ENCODE measurements at regions not wholly inside any gene's neighbourhood (a gene's known extent, or its start where the extent isn't known, plus 50 kb on each side); places are given as distances from the start of the nearest gene placed in this dataset.

DNA sequence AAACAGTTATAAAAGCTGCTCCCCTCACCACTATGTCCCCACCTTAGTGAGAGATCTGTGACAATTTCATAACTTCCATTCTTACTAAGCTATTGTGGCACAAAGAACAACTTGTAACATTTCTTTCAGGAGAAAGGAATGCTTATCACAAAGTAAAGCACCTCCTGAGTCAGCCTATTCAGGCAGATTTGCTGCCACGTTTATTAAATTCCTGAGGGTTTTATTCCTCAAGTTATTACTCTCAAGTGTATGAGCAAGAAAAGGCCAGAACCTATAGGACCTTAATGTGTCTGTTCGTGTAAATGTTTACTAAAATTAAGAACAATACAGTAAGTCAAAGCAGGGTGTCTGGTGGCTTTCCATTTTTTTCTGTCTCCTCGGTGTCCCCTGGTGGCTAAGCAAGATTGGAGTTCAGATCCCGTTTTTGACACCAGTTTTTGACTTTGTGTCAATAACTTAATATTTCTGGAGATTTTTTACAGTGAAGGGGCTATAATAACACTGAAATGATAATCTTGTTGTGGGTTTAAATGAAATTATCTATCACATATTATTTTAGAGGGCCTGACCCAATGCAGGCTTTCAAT is 1539.6 kb downstream of the BRINP3 start:
- whole genome bisulfite sequencing, 2 donors = 21 to 22% methylated on average over 4 of the region's 4 CpGs
- Histone ChIP-seq H3K4me1 (no peaks in the 10 kb centered on the region), H3K9me3 (no peaks in the 10 kb centered on the region), H3K27me3 (no peaks in the 10 kb centered on the region), H3K36me3 (replicated peaks in 1 of 2; ENCODE audit: insufficient read depth in 1 of 2, low read depth in 2 of 2) (no peaks in the 10 kb centered on the region), H3K4me3 (no peak overlapping the region), H3K27ac (no peak overlapping the region)
- intact Hi-C loops (cut with DNase I) = no loop called here
- TF ChIP-seq POLR2A (IDR thresholded peaks at IDR 0.05) (no peak), CTCF (IDR thresholded peaks at IDR 0.05) (no peak)
- ATAC-seq = no peak
- no peak for DNase-seq

GRCh38 chr1:188941986-188942385 is 1535.7 kb downstream of the BRINP3 start:
- H3K4me1 ChIP-seq = no peaks in the 10 kb centered on the region
- intact Hi-C loops (cut with DNase I) = no loop called here
- DNase-seq = no peak
- no peak for TF ChIP-seq CTCF (IDR thresholded peaks at IDR 0.05)
- TF ChIP-seq POLR2A (IDR thresholded peaks at IDR 0.05) = no peak
- no peaks in the 10 kb centered on the region for H3K27me3 ChIP-seq
- no peaks in the 10 kb centered on the region for H3K36me3 ChIP-seq (replicated peaks in 1 of 2; ENCODE audit: insufficient read depth in 1 of 2, low read depth in 2 of 2)
- WGBS, 2 donors = 63 to 74% methylated on average over 2 of the region's 2 CpGs
- H3K27ac ChIP-seq = no peak overlapping the region
- H3K9me3 ChIP-seq = no peaks in the 10 kb centered on the region
- no peak overlapping the region for H3K4me3 ChIP-seq
- no peak for ATAC-seq

DNA sequence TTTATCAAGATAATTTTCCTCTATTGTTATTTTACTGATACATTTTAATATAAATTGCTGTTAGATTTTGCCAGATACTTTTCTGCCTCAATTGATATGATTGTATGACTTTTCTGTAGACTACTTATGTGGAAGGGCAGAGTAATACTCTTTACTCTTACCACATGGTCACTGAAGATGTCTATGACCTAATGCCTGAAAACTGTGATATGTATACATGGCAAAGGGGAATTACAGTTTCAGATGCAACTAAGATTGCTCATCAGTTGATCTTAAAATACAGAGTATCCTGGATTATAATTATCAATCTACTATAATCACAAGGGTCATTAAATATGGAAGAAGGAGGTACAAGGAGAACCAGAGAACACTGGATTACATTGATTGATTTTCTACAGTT is 1528.0 kb downstream of the BRINP3 start:
- no peak for TF ChIP-seq POLR2A (IDR thresholded peaks at IDR 0.05)
- no peak for TF ChIP-seq CTCF (IDR thresholded peaks at IDR 0.05)
- ATAC-seq (no peak), DNase-seq (no peak)
- H3K4me3 ChIP-seq = no peak overlapping the region
- intact Hi-C loops (cut with DNase I) = no loop called here
- no peaks in the 10 kb centered on the region for H3K4me1 ChIP-seq
- H3K9me3 ChIP-seq = no peaks in the 10 kb centered on the region
- H3K27me3 ChIP-seq = no peaks in the 10 kb centered on the region
- no peaks in the 10 kb centered on the region for H3K36me3 ChIP-seq (replicated peaks in 1 of 2; ENCODE audit: insufficient read depth in 1 of 2, low read depth in 2 of 2)
- H3K27ac ChIP-seq = no peak overlapping the region

DNA sequence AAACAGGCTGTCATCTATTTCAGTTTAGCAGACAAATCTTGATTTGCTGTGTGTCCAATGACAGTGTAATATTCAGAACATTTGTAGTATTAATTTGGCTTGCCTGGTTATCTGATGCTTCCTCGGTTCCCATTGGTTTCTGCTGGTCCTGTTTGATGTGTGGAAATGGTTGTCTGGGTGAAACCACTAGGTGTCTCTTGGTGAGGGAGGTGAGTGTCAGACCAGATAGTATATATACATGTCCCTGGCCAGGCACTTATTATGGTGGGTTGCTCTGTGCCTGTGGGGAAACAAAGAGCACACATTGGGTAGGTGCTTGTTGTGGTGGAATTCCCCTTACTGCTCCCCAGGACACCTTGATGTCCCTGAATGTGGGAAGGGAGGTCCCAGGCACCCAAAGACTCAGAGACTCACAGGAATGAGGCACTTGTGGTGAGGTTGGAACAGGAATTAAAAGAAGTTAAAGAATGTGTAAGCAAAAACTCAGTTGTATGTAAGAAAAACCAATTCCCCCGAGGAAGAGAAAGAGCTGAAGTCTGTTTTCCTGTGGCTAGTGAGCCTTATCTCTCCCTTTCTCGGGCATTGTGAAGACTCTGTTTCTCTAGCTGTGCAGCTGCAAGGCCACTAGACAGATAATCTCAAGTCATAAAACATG is 1519.1 kb downstream of the BRINP3 start:
- no peak for DNase-seq
- no peak for ATAC-seq
- Histone ChIP-seq H3K27me3 (no peaks in the 10 kb centered on the region), H3K36me3 (replicated peaks in 1 of 2; ENCODE audit: insufficient read depth in 1 of 2, low read depth in 2 of 2) (no peaks in the 10 kb centered on the region), H3K4me3 (no peak overlapping the region), H3K27ac (no peak overlapping the region), H3K9me3 (no peaks in the 10 kb centered on the region), H3K4me1 (no peaks in the 10 kb centered on the region)
- WGBS, 2 donors = 27 to 40% methylated on average over 3 of the region's 3 CpGs
- intact Hi-C loops (cut with DNase I) = no loop called here
- no peak for TF ChIP-seq POLR2A (IDR thresholded peaks at IDR 0.05)

DNA sequence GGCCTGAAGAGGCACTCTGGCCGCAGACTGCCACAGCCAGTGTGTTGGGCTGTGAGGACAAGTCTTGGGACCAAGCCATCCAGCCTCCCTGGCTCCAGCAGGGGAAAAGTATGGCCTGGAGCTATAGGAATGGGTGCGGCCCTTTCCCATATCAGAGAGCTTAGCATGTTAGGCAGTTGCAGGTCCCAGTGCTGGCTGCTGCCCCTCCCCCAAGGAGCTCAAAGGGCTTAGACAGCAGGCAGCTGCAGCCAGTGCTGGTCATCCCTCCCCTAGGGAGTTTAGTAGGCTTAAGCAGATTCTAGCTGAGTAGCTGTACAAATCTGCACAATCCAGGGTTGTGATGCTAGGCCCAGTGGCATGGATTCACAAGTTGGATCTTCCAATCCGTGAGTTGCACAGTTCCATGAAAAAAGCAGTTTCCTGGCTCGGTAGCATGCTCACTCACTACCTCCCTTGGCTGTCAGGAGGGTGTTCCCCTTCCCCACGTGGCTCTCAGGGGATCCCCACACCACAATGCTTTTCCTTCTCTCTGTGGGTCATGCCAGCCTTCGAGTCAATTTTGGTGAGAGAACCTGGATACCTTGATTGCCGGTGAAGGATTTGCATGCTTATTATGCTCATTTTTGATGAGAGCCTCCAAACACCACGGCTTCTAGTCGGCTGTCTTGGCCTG is 1490.8 kb downstream of the BRINP3 start:
- ATAC-seq (no peak), DNase-seq (no peak)
- Histone ChIP-seq H3K27ac (no peak overlapping the region), H3K9me3 (no peaks in the 10 kb centered on the region), H3K4me3 (no peak overlapping the region), H3K36me3 (replicated peaks in 1 of 2; ENCODE audit: insufficient read depth in 1 of 2, low read depth in 2 of 2) (no peaks in the 10 kb centered on the region), H3K27me3 (no peaks in the 10 kb centered on the region), H3K4me1 (no peaks in the 10 kb centered on the region)
- TF ChIP-seq POLR2A (IDR thresholded peaks at IDR 0.05) = no peak
- no peak for TF ChIP-seq CTCF (IDR thresholded peaks at IDR 0.05)
- WGBS, 2 donors = 49 to 62% methylated on average over 8 to 9 of the region's 9 CpGs
- intact Hi-C loops (cut with DNase I) = no loop called here

All from body of pancreas (tissue), 4 donors.